ENCODE measurements at regions not wholly inside any gene's neighbourhood (a gene's known extent, or its start where the extent isn't known, plus 50 kb on each side); places are given as distances from the start of the nearest gene placed in this dataset.

GRCh38 chr5:93289942-93290341, 291.1 kb downstream of the NR2F1-AS1 start:
- CTCF ChIA-PET: no interaction called here
- no peak overlapping the region for H3K4me3 Mint-ChIP-seq (ENCODE audit: low read depth, unreplicated experiment)
- no TSS peak for BruUV-seq (replicated peaks)
- H3K27ac Mint-ChIP-seq (ENCODE audit: unreplicated experiment): no peak overlapping the region
- H3K27me3 Mint-ChIP-seq (ENCODE audit: unreplicated experiment): no peaks in the 10 kb centered on the region
- no peak for DNase-seq
- H3K36me3 Mint-ChIP-seq (ENCODE audit: insufficient read depth, unreplicated experiment): no peaks in the 10 kb centered on the region
- intact Hi-C loops (cut with micrococcal nuclease; ENCODE audit: unreplicated experiment): no loop called here
- peaks cover 5% of the 10 kb centered on the region for H3K4me1 Mint-ChIP-seq (ENCODE audit: low read depth, unreplicated experiment)
- peaks cover 11% of the 10 kb centered on the region for H3K9me3 Mint-ChIP-seq (ENCODE audit: low read depth, unreplicated experiment)
- no peak for TF ChIP-seq CTCF (IDR thresholded peaks at IDR 0.05; ENCODE audit: unreplicated experiment)

GRCh38 chr5:93285461-93285860, 295.6 kb downstream of the NR2F1-AS1 start:
- DNase-seq: no peak
- H3K4me1 Mint-ChIP-seq (ENCODE audit: low read depth, unreplicated experiment): peaks cover 5% of the 10 kb centered on the region
- peaks cover 11% of the 10 kb centered on the region for H3K9me3 Mint-ChIP-seq (ENCODE audit: low read depth, unreplicated experiment)
- CTCF ChIA-PET: interaction anchor here (0.8 kb wide), 1 partner anchor 341 kb away, joined by 4 read pairs; no protein-coding TSS in a partner anchor
- H3K36me3 Mint-ChIP-seq (ENCODE audit: insufficient read depth, unreplicated experiment): peaks cover 5% of the 10 kb centered on the region
- H3K27ac Mint-ChIP-seq (ENCODE audit: unreplicated experiment): no peak overlapping the region
- no peak overlapping the region for H3K4me3 Mint-ChIP-seq (ENCODE audit: low read depth, unreplicated experiment)
- no TSS peak for BruUV-seq (replicated peaks)
- intact Hi-C loops (cut with micrococcal nuclease; ENCODE audit: unreplicated experiment): no loop called here
- no peaks in the 10 kb centered on the region for H3K27me3 Mint-ChIP-seq (ENCODE audit: unreplicated experiment)
- no peak for TF ChIP-seq CTCF (IDR thresholded peaks at IDR 0.05; ENCODE audit: unreplicated experiment)

GRCh38 chr5:93281980-93282772, 298.8 kb downstream of the NR2F1-AS1 start:
- no peak for DNase-seq
- no peak overlapping the region for H3K4me3 Mint-ChIP-seq (ENCODE audit: low read depth, unreplicated experiment)
- intact Hi-C loops (cut with micrococcal nuclease; ENCODE audit: unreplicated experiment): no loop called here
- no peaks in the 10 kb centered on the region for H3K27me3 Mint-ChIP-seq (ENCODE audit: unreplicated experiment)
- H3K9me3 Mint-ChIP-seq (ENCODE audit: low read depth, unreplicated experiment): peaks cover 7% of the 10 kb centered on the region
- peaks cover 14% of the 10 kb centered on the region for H3K4me1 Mint-ChIP-seq (ENCODE audit: low read depth, unreplicated experiment)
- BruUV-seq (replicated peaks): no TSS peak
- H3K36me3 Mint-ChIP-seq (ENCODE audit: insufficient read depth, unreplicated experiment): peaks cover 5% of the 10 kb centered on the region
- CTCF ChIA-PET: no interaction called here
- TF ChIP-seq CTCF (IDR thresholded peaks at IDR 0.05; ENCODE audit: unreplicated experiment): no peak
- H3K27ac Mint-ChIP-seq (ENCODE audit: unreplicated experiment): no peak overlapping the region

- H3K4me3 Mint-ChIP-seq (ENCODE audit: low read depth, unreplicated experiment): no peak overlapping the region
- H3K27me3 Mint-ChIP-seq (ENCODE audit: unreplicated experiment): no peaks in the 10 kb centered on the region
- H3K4me1 Mint-ChIP-seq (ENCODE audit: low read depth, unreplicated experiment): peaks cover 14% of the 10 kb centered on the region
- intact Hi-C loops (cut with micrococcal nuclease; ENCODE audit: unreplicated experiment): no loop called here
- DNase-seq: no peak
- peaks cover 5% of the 10 kb centered on the region for H3K36me3 Mint-ChIP-seq (ENCODE audit: insufficient read depth, unreplicated experiment)
- no peak overlapping the region for H3K27ac Mint-ChIP-seq (ENCODE audit: unreplicated experiment)
- H3K9me3 Mint-ChIP-seq (ENCODE audit: low read depth, unreplicated experiment): no peaks in the 10 kb centered on the region
- no TSS peak for BruUV-seq (replicated peaks)
- no peak for TF ChIP-seq CTCF (IDR thresholded peaks at IDR 0.05; ENCODE audit: unreplicated experiment)
- CTCF ChIA-PET: no interaction called here
Observed at GRCh38 chr5:93280518-93280917, 300.5 kb downstream of the NR2F1-AS1 start.
